Fibroblast of lung (primary cell): ENCODE measurements at regions not wholly inside any gene's neighbourhood (a gene's known extent, or its start where the extent isn't known, plus 50 kb on each side); places are given as distances from the start of the nearest gene placed in this dataset.
"Not testable (repeated sequence)": the region's sequence is repeated elsewhere in the genome, so short reads cannot be mapped to it uniquely, and the experiment has no call there.

Experiments used
- DNase-seq, 2 donors: peaks; one replicate each; pipeline versions ENCODE4 v3.0.0 to v3.0.0-alpha.2; 2010; ENCODE audit warnings: low read depth in 2 of 2
- H2AFZ ChIP-seq: 2 replicates; pipeline ENCODE4 v1.5.1; 2012; ENCODE audit warnings: low read length, control low read depth, inconsistent platforms
- H3K27ac ChIP-seq: 2 replicates; pipeline ENCODE4 v1.5.1; 2011; ENCODE audit warnings: low read length, control low read depth; ENCODE audit not compliant: insufficient read depth
- H3K27me3 ChIP-seq: 2 replicates; pipeline ENCODE4 v1.5.1; 2011; ENCODE audit warnings: mild to moderate bottlenecking, low read length; ENCODE audit not compliant: control insufficient read depth, insufficient read depth
- H3K36me3 ChIP-seq: 2 replicates; pipeline ENCODE4 v1.5.1; 2011; ENCODE audit warnings: low read length; ENCODE audit not compliant: control insufficient read depth, insufficient read depth
- H3K4me1 ChIP-seq: 2 replicates; pipeline ENCODE4 v1.5.1; 2011; ENCODE audit warnings: low read length; ENCODE audit not compliant: control insufficient read depth, insufficient read depth; ENCODE audit errors: extremely low read depth
- H3K4me2 ChIP-seq: 2 replicates; pipeline ENCODE4 v1.5.1; 2011; ENCODE audit warnings: low read length, control low read depth; ENCODE audit not compliant: insufficient read depth; ENCODE audit errors: extremely low read depth
- H3K4me3 ChIP-seq, 4 experiments: fragments of 200-600 bp in 1 of 4; sonication (generic) in 1 of 4; replicated peaks in 1 of 4; 2 replicates each; pipeline ENCODE4 v1.5.1; 2011 to 2016; ENCODE audit warnings: low read length in 4 of 4, low read depth in 3 of 4, mild to moderate bottlenecking in 3 of 4, control low read depth in 2 of 4, inconsistent platforms in 1 of 4, mixed read lengths in 1 of 4; ENCODE audit not compliant: insufficient read depth in 1 of 4; ENCODE audit errors: control extremely low read depth in 1 of 4
- H3K79me2 ChIP-seq: 2 replicates; pipeline ENCODE4 v1.5.1; 2012; ENCODE audit warnings: mild to moderate bottlenecking, low read length, inconsistent platforms; ENCODE audit not compliant: control insufficient read depth, insufficient read depth
- H3K9ac ChIP-seq: 2 replicates; pipeline ENCODE4 v1.5.1; 2011; ENCODE audit warnings: mild to moderate bottlenecking, low read length, control low read depth; ENCODE audit not compliant: insufficient read depth
- H3K9me3 ChIP-seq: 2 replicates; pipeline ENCODE4 v1.5.1; 2012; ENCODE audit warnings: low read depth, low read length; ENCODE audit not compliant: control insufficient read depth, insufficient read depth
- H4K20me1 ChIP-seq: 2 replicates; pipeline ENCODE4 v1.5.1; 2011; ENCODE audit warnings: low read length; ENCODE audit not compliant: control insufficient read depth, insufficient read depth; ENCODE audit errors: extremely low read depth
- EZH2 ChIP-seq: IDR thresholded peaks from 2 replicates; pipeline ENCODE4 v1.5.1; 2012; ENCODE audit warnings: low read length, control low read depth, mild to moderate bottlenecking; ENCODE audit errors: missing control alignments
- TF ChIP-seq, protein P1 (sequence below), 2 donors: IDR thresholded peaks in 1 of 2; conservative IDR thresholded peaks in 1 of 2; 1 replicate in 1 of 2; 2 replicates in 1 of 2; pipeline ENCODE4 v1.5.1; 2011 to 2012; ENCODE audit warnings: low read length in 2 of 2, control low read depth in 1 of 2, inconsistent platforms in 1 of 2, low read depth in 1 of 2, mild to moderate bottlenecking in 1 of 2

- Histone ChIP-seq H3K4me2 (no peak overlapping the region), H3K4me1 (no peaks in the 10 kb centered on the region), H2AFZ (no peak overlapping the region), H3K36me3 (no peaks in the 10 kb centered on the region), H3K79me2 (no peaks in the 10 kb centered on the region), H3K4me3 (no peak overlapping the region), H3K9ac (no peak overlapping the region), H3K27ac (no peak overlapping the region), H3K9me3 (no peaks in the 10 kb centered on the region), H3K27me3 (no peaks in the 10 kb centered on the region), H4K20me1 (no peaks in the 10 kb centered on the region)
- no peak for TF ChIP-seq EZH2
- TF ChIP-seq, protein P1, sequence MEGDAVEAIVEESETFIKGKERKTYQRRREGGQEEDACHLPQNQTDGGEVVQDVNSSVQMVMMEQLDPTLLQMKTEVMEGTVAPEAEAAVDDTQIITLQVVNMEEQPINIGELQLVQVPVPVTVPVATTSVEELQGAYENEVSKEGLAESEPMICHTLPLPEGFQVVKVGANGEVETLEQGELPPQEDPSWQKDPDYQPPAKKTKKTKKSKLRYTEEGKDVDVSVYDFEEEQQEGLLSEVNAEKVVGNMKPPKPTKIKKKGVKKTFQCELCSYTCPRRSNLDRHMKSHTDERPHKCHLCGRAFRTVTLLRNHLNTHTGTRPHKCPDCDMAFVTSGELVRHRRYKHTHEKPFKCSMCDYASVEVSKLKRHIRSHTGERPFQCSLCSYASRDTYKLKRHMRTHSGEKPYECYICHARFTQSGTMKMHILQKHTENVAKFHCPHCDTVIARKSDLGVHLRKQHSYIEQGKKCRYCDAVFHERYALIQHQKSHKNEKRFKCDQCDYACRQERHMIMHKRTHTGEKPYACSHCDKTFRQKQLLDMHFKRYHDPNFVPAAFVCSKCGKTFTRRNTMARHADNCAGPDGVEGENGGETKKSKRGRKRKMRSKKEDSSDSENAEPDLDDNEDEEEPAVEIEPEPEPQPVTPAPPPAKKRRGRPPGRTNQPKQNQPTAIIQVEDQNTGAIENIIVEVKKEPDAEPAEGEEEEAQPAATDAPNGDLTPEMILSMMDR (conservative IDR thresholded peaks at IDR 0.05 in 1 of 2, IDR thresholded peaks at IDR 0.05 in 1 of 2; ENCODE audit: low read depth in 1 of 2, low read length in 2 of 2) = no peak
- no peak for DNase-seq
Measured at GRCh38 chr20:63135411-63135810, 80.5 kb downstream of the YTHDF1 start.

DNA sequence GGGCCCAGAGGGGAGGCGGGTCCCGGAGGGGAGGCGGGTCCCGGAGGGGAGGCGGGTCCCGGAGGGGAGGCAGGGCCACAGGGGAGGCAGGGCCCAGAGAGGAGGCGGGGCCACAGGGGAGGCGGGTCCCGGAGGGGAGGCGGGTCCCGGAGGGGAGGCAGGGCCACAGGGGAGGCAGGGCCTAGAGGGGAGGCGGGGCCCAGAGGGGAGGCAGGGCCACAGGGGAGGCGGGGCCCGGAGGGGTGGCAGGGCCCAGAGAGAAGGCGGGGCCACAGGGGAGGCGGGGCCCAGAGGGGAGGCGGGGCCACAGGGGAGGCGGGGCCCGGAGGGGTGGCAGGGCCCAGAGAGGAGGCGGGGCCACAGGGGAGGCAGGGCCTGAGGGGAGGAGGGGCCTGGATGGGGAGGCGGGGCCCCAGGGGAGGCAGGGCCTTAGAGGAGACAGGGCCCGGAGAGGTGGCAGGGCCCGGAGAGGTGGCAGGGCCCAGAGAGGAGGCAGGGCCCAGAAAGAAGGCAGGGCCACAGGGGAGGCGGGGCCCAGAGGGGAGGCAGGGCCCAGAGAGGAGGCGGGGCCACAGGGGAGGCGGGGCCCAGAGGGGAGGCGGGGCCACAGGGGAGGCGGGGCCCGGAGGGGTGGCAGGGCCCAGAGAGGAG is 81.1 kb downstream of the YTHDF1 start:
- H3K27ac ChIP-seq, H3K27me3 ChIP-seq, H3K9ac ChIP-seq: not testable (repeated sequence)

GRCh38 chr20:63134201-63134612 is 81.7 kb downstream of the YTHDF1 start:
- Histone ChIP-seq H2AFZ (no peak overlapping the region), H4K20me1 (no peaks in the 10 kb centered on the region), H3K4me3 (no peak overlapping the region), H3K4me2 (no peak overlapping the region), H3K9ac (no peak overlapping the region), H3K27ac (no peak overlapping the region), H3K79me2 (no peaks in the 10 kb centered on the region), H3K36me3 (no peaks in the 10 kb centered on the region), H3K27me3 (no peaks in the 10 kb centered on the region), H3K4me1 (no peaks in the 10 kb centered on the region), H3K9me3 (no peaks in the 10 kb centered on the region)
- DNase-seq = no peak
- TF ChIP-seq, protein P1 (conservative IDR thresholded peaks at IDR 0.05 in 1 of 2, IDR thresholded peaks at IDR 0.05 in 1 of 2; ENCODE audit: low read depth in 1 of 2, low read length in 2 of 2) = no peak
- TF ChIP-seq EZH2 = no peak

More for the DNA sequence above, 81.1 kb downstream of the YTHDF1 start:
- H3K9me3 ChIP-seq, DNase-seq, H3K4me1 ChIP-seq, H3K4me2 ChIP-seq, H3K79me2 ChIP-seq, H3K36me3 ChIP-seq, H2AFZ ChIP-seq, H3K4me3 ChIP-seq, H4K20me1 ChIP-seq: not testable (repeated sequence)
